ENCODE measurements at regions not wholly inside any gene's neighbourhood (a gene's known extent, or its start where the extent isn't known, plus 50 kb on each side); places are given as distances from the start of the nearest gene placed in this dataset.

DNA sequence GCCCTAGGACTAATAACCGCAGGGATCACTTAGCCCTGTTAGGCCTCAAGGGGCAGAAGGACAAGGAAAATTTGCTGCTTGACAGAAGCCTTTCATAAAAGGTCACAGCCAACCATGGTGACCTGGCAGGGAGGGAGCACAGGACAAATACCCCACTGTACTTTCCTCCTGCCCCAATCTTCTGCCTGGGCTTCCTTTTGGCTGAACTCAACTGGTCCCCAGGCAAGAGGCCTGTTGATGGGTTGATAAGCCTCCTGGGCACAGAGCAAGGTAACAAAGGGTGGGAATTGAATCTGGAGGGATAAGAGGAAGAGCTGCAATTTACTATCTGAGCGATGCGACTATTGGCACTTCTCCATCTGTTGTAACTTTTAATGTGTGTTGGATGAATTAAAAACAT lies 392.9 kb downstream of the RASEF start:
- TF ChIP-seq, protein P1, sequence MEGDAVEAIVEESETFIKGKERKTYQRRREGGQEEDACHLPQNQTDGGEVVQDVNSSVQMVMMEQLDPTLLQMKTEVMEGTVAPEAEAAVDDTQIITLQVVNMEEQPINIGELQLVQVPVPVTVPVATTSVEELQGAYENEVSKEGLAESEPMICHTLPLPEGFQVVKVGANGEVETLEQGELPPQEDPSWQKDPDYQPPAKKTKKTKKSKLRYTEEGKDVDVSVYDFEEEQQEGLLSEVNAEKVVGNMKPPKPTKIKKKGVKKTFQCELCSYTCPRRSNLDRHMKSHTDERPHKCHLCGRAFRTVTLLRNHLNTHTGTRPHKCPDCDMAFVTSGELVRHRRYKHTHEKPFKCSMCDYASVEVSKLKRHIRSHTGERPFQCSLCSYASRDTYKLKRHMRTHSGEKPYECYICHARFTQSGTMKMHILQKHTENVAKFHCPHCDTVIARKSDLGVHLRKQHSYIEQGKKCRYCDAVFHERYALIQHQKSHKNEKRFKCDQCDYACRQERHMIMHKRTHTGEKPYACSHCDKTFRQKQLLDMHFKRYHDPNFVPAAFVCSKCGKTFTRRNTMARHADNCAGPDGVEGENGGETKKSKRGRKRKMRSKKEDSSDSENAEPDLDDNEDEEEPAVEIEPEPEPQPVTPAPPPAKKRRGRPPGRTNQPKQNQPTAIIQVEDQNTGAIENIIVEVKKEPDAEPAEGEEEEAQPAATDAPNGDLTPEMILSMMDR (IDR thresholded peaks at IDR 0.05; ENCODE audit: insufficient read depth, missing control alignments): no peak
- no peak for FAIRE-seq

DNA sequence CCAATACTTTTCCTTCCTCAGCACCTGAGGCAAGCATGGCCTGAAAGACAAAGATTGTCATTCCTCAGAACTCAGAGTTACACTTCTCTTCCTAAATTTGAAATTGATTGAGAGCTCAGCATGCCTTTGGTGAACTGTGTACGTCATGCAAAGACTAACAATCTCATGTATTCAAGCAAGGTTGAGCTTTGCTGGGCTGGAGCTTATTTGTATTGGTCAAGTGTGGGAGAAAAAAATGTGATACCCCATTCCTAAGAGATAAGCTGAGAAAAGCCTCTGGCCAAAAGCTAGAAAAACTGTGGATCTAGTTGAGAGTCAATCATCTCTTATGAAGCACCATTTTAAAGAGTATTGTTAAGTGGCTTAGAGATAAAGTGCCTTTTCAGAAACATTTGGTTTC lies 392.2 kb downstream of the RASEF start:
- TF ChIP-seq, protein P1 (IDR thresholded peaks at IDR 0.05; ENCODE audit: insufficient read depth, missing control alignments): no peak
- no peak for FAIRE-seq
- no peak for DNase-seq (ENCODE audit: insufficient read length, low spot score)

More for the DNA sequence above, 392.9 kb downstream of the RASEF start:
- no peak for DNase-seq (ENCODE audit: insufficient read length, low spot score)

DNA sequence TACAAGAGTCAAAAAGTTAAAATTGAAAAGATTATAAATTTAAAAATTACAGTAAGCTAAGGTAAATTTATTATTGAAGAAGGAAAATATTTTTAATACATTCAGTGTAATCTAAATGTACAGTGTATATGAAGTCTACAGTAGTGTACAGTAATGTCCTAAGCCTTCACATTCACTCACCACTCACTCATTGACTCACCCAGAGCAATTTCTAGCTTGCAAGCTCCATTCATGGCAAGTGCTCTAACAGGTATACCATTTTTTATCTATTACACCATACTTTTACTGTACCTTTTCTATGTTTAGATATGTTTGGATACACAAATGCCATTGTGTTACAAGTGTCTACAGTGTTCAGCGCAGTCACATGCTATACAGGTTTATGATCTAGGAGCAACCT lies 389.7 kb downstream of the RASEF start:
- no peak for DNase-seq (ENCODE audit: insufficient read length, low spot score)
- no peak for FAIRE-seq
- TF ChIP-seq, protein P1 (IDR thresholded peaks at IDR 0.05; ENCODE audit: insufficient read depth, missing control alignments): no peak

DNA sequence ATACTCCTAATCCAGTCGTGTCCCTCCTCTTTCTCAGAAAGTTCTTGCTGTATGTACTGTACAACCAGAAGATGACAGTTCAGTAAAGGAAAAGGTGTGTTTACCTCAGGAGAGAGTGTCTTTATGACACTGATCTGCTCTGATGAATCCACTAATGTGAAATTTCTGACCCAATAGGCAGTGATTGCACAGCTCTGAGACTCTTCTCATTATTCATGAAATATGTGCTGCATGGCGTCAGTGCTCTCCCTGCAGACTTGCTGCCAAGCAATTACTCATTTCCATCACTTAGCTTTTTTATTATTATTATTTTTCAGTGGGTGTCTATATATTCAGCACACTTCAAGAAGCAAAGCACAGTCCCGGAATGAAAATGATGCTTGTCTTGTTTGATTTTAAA lies 389.0 kb downstream of the RASEF start:
- DNase-seq (ENCODE audit: insufficient read length, low spot score): no peak
- TF ChIP-seq, protein P1 (IDR thresholded peaks at IDR 0.05; ENCODE audit: insufficient read depth, missing control alignments): no peak
- no peak for FAIRE-seq

DNA sequence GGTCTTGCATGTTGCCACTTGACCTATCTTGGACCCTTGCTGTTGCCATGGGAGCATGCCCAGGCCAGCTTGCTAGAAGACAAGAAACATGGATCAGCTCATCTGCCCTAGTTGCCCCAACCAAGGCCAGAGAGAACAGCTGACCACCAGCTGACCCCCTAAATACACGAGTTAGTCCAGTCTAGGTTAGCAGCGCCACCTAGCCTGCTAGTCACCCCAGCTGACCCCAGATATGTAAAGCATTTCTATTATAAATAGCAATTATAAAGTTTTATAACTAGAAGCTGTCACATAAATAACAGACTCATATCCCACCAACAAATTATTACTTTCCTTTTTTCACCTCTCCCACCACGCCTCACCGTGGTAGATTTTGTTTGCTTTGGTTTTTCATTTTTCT lies 387.8 kb downstream of the RASEF start:
- TF ChIP-seq, protein P1 (IDR thresholded peaks at IDR 0.05; ENCODE audit: insufficient read depth, missing control alignments): no peak
- FAIRE-seq: no peak
- no peak for DNase-seq (ENCODE audit: insufficient read length, low spot score)

DNA sequence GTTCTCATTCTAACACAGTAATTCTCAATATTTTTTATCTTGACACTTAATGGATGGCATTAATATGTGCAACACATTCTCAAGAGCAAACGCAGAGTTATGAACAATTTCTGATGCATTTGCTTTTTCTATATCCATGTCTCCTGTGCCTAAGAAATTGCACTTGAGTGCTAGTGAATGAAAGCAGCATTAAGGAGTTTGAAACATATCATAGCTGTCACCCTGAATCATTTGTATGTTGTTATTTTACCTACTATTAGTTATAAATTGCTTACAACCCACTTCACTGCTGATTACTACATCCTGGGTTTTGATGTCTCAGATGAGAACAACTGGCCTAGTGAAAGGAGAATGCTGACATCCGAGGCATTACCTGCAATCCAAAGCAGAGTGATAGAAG lies 387.3 kb downstream of the RASEF start:
- TF ChIP-seq, protein P1 (IDR thresholded peaks at IDR 0.05; ENCODE audit: insufficient read depth, missing control alignments): no peak
- FAIRE-seq (no peak), DNase-seq (ENCODE audit: insufficient read length, low spot score) (no peak)

DNA sequence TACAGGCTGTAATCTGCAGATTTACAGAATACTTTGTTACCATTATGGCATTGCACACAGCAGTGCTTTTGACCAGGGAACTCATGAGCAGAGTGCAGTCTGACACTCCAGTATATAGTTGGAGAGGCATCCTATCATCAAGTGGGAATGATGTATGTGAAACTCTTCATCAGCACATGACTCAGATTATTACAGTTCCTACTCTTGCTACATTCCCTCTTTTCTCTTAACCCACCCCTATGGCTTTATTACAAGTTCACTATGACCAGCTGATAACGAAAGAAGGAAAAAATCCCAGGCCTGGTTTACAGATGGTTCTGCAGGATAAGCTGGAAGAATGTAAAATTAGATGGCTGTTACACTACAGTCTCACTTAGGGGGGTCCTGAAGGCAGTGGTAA lies 385.9 kb downstream of the RASEF start:
- TF ChIP-seq, protein P1 (IDR thresholded peaks at IDR 0.05; ENCODE audit: insufficient read depth, missing control alignments): no peak
- FAIRE-seq (no peak), DNase-seq (ENCODE audit: insufficient read length, low spot score) (no peak)

All from D721Med (cell line).